ENCODE measurements at regions not wholly inside any gene's neighbourhood (a gene's known extent, or its start where the extent isn't known, plus 50 kb on each side); places are given as distances from the start of the nearest gene placed in this dataset.

DNA sequence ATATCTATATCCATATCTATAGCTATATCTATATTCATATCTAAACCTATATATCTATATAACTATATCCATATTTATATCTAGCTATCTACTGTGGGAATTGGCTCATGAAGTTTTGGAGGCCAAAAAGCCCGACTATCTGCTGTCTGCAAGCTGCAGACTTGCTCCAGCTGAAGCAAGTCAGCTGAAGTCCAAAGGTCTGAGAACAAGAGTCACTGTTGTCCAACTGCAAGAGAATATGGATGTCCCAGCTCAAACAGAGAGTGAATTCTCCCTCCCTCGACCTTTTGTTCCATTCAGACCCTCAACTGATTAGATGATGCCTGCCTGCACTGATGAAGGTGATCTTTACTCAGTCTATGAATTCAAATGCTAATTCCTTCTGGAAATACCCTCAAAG is 63.3 kb upstream of the VCX start:
- no peak for TF ChIP-seq SPI1 (IDR thresholded peaks at IDR 0.05; ENCODE audit: borderline replicate concordance, low read depth)
- no peak for TF ChIP-seq GABPA (IDR thresholded peaks at IDR 0.05; ENCODE audit: low read depth)
- TF ChIP-seq, protein P1, sequence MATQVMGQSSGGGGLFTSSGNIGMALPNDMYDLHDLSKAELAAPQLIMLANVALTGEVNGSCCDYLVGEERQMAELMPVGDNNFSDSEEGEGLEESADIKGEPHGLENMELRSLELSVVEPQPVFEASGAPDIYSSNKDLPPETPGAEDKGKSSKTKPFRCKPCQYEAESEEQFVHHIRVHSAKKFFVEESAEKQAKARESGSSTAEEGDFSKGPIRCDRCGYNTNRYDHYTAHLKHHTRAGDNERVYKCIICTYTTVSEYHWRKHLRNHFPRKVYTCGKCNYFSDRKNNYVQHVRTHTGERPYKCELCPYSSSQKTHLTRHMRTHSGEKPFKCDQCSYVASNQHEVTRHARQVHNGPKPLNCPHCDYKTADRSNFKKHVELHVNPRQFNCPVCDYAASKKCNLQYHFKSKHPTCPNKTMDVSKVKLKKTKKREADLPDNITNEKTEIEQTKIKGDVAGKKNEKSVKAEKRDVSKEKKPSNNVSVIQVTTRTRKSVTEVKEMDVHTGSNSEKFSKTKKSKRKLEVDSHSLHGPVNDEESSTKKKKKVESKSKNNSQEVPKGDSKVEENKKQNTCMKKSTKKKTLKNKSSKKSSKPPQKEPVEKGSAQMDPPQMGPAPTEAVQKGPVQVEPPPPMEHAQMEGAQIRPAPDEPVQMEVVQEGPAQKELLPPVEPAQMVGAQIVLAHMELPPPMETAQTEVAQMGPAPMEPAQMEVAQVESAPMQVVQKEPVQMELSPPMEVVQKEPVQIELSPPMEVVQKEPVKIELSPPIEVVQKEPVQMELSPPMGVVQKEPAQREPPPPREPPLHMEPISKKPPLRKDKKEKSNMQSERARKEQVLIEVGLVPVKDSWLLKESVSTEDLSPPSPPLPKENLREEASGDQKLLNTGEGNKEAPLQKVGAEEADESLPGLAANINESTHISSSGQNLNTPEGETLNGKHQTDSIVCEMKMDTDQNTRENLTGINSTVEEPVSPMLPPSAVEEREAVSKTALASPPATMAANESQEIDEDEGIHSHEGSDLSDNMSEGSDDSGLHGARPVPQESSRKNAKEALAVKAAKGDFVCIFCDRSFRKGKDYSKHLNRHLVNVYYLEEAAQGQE (IDR thresholded peaks at IDR 0.05; ENCODE audit: insufficient replicate concordance, low read depth): no peak
- TF ChIP-seq, protein P2, sequence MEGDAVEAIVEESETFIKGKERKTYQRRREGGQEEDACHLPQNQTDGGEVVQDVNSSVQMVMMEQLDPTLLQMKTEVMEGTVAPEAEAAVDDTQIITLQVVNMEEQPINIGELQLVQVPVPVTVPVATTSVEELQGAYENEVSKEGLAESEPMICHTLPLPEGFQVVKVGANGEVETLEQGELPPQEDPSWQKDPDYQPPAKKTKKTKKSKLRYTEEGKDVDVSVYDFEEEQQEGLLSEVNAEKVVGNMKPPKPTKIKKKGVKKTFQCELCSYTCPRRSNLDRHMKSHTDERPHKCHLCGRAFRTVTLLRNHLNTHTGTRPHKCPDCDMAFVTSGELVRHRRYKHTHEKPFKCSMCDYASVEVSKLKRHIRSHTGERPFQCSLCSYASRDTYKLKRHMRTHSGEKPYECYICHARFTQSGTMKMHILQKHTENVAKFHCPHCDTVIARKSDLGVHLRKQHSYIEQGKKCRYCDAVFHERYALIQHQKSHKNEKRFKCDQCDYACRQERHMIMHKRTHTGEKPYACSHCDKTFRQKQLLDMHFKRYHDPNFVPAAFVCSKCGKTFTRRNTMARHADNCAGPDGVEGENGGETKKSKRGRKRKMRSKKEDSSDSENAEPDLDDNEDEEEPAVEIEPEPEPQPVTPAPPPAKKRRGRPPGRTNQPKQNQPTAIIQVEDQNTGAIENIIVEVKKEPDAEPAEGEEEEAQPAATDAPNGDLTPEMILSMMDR (IDR thresholded peaks at IDR 0.05; ENCODE audit: insufficient read depth, low read length): no peak
- no peak for TF ChIP-seq POLR2AphosphoS5 (IDR thresholded peaks at IDR 0.05; ENCODE audit: low read depth)
- no peaks in the 10 kb centered on the region for H3K27me3 ChIP-seq (ENCODE audit: insufficient read depth, poor library complexity, severe bottlenecking)
- no peak for DNase-seq (ENCODE audit: low read depth in 1 of 2, low spot score in 1 of 2)
- H3K27ac ChIP-seq (replicated peaks): no peak overlapping the region
- no peak overlapping the region for H3K4me3 ChIP-seq (replicated peaks; ENCODE audit: insufficient read depth, low read length)

DNA sequence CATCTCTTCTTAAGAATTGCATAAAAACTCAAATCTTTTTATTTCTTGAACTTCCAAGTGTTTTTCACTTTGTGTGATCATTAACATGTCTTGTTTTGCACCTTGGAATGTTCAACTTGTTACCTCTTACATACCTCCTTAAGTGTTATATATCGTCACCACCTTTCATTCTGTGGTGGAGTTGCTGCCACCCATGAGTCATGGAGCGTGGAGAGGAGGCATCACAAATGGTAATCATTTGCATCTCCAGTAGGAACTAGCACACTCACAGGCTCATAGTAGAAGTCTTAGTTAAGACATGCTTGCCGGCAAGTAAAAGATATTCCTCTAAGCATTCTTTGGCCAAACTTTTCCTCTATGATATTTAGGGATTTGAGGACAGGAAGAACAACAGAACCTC is 67.0 kb upstream of the VCX start:
- TF ChIP-seq, protein P1 (IDR thresholded peaks at IDR 0.05; ENCODE audit: insufficient replicate concordance, low read depth): no peak
- TF ChIP-seq, protein P2 (IDR thresholded peaks at IDR 0.05; ENCODE audit: insufficient read depth, low read length): no peak
- TF ChIP-seq GABPA (IDR thresholded peaks at IDR 0.05; ENCODE audit: low read depth) (no peak), POLR2AphosphoS5 (IDR thresholded peaks at IDR 0.05; ENCODE audit: low read depth) (no peak), SPI1 (IDR thresholded peaks at IDR 0.05; ENCODE audit: borderline replicate concordance, low read depth) (no peak)
- H3K27me3 ChIP-seq (ENCODE audit: insufficient read depth, poor library complexity, severe bottlenecking): no peaks in the 10 kb centered on the region
- no peak overlapping the region for H3K4me3 ChIP-seq (replicated peaks; ENCODE audit: insufficient read depth, low read length)
- no peak overlapping the region for H3K27ac ChIP-seq (replicated peaks)
- DNase-seq (ENCODE audit: low read depth in 1 of 2, low spot score in 1 of 2): no peak

DNA sequence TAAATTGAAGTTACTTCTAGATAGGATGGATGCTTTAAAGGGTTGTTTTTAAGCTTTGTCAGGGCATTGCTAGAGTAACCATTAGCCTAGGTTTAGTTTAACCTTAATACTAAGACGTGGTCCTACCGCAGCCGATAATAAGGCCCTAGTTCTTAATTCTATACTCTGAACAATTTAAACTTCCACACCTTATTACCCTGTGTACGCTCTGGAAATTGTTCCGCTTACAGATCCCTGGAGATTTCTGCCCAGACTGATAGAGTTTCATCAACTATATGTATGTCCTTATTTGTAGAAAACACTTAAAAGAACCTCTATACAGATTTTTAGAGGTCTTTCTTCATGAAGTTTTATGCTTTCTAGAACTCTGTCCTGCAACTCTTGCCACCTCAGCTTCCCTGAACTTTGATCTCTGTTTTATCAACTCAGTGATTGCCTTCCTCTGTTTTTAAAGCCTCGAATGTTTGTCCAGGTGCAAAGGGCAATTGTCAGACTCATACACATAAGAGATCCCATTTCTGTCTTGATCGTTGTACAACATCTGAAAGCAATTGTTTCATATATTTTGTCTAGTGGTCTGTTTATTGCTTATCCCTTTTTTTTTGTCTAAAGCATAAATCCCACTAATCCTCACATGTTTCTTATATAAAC is 71.1 kb upstream of the VCX start:
- H3K27ac ChIP-seq (replicated peaks): no peak overlapping the region
- TF ChIP-seq GABPA (IDR thresholded peaks at IDR 0.05; ENCODE audit: low read depth): no peak
- no peak for TF ChIP-seq SPI1 (IDR thresholded peaks at IDR 0.05; ENCODE audit: borderline replicate concordance, low read depth)
- TF ChIP-seq, protein P2 (IDR thresholded peaks at IDR 0.05; ENCODE audit: insufficient read depth, low read length): no peak
- TF ChIP-seq POLR2AphosphoS5 (IDR thresholded peaks at IDR 0.05; ENCODE audit: low read depth): no peak
- TF ChIP-seq, protein P1 (IDR thresholded peaks at IDR 0.05; ENCODE audit: insufficient replicate concordance, low read depth): no peak
- no peak for DNase-seq (ENCODE audit: low read depth in 1 of 2, low spot score in 1 of 2)

More for the DNA sequence above, 71.1 kb upstream of the VCX start:
- Histone ChIP-seq H3K27me3 (ENCODE audit: insufficient read depth, poor library complexity, severe bottlenecking) (no peaks in the 10 kb centered on the region), H3K4me3 (replicated peaks; ENCODE audit: insufficient read depth, low read length) (no peak overlapping the region)
